Activated CD4-positive, alpha-beta T cell treated with anti-CD3 and anti-CD28 coated beads, Interleukin-2, amount 50 U/mL, for 48 hours (primary cell): ENCODE measurements at regions not wholly inside any gene's neighbourhood (a gene's known extent, or its start where the extent isn't known, plus 50 kb on each side); places are given as distances from the start of the nearest gene placed in this dataset.

Experiments
- DNase-seq, 2 experiments: peaks; one replicate each; pipeline ENCODE4 v3.0.0-alpha.2; 2020

DNA sequence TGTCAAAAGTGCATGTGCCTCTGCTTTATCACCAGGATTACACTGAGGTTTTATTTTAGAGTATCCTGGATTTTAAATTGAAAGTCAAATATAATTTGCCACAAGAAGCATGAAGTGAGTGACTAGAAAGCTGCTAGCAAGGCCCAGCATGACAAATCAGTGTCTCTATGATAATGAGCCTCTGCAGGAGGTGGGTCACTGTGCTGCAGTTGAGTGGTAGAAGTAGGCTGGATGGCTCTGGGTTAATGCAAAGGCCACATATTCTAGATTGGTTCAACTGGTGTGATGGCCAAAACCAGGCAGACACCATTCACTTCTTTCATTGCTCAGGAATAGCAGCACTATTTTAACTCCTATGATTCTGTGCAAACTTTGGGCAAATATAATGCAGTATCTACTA lies 491.5 kb downstream of the OLFM4 start:
- no peak for DNase-seq

DNA sequence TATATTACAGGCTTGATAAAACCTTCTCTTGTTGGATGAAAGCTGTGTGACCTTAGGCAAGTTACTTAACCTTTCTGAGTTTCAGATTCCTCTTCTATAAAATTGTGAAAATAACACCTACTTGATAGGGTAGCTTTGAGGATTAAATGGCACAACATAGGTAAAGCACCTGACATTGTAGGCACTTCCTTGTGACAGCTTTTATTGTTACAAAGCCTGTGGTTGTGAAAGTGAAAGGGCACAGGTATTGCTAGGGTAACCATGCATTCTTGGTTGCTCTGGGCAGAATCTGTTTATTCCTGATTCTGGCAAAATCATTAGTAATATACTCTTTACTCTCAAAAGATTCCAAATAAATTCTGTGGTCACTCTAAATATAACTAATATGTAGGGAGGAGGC lies 493.4 kb downstream of the OLFM4 start:
- no peak for DNase-seq

DNA sequence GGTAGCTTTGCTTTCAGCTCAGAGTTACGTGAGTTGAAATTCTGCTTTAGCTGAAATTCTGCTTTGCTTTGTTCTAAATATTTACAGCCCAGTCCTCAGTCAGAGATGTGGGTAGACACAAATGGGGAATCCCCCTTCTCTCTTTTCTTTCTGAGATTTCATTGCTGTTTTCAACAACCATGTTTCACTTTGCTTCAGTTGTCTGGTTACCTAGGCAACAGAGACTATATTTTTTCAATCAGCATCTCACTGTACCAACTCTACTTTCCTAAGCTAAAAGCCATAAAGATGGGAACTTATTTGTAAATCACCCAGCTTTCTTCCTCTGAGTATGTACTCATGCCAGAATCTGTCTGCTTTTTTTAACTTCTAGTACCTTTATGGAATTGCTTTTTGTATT lies 509.0 kb downstream of the OLFM4 start:
- DNase-seq = no peak

DNA sequence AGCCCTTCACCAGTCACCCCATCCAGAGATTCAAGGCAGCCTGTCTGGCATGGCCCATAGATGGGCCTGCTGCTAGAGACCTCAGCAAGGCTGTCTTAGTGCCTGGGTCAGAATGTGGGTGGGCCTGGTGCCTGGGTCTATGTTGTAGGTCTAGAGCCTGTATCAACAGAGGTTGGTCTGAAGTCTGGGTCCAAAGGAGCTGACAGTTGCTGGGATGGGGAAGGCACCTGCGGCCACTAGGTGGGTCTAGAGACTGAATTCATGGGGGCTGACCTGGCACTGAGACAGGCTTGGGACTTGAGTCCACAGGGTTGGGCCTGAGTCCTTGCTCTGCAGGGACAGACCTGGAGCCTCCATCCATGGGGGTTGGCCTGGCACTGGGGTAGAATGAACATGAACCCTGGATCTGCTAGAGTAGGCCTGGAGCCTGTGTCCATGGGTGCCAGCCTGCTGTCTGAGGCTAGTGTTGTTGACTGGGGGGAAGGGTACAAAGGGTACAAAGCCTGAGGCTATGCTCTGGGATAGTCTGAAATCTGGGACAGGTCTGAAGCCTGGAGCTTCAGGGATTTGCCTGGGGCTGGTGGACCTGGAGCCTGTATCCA lies 516.8 kb downstream of the OLFM4 start:
- DNase-seq = no peak

GRCh38 chr13:53560556-53560955 lies 531.9 kb downstream of the OLFM4 start:
- DNase-seq = no peak

DNA sequence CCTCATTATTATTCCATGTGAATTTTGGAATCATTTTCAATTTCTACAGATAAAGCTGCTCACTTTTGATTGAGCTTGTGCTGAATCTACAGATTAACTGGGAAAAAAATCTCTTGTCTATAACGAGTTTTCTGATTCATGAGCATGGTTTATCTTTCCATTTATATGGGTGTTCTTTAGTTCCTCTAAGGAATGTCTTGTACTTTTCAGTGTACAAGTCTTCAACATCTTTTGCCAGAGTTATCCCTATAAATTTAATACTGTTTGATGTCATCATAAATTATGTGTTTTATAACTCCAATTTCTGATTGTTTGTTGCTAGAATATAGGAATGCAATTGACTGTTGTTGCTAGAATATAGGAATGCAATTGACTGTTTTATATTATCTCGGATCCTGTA lies 533.8 kb downstream of the OLFM4 start:
- no peak for DNase-seq

DNA sequence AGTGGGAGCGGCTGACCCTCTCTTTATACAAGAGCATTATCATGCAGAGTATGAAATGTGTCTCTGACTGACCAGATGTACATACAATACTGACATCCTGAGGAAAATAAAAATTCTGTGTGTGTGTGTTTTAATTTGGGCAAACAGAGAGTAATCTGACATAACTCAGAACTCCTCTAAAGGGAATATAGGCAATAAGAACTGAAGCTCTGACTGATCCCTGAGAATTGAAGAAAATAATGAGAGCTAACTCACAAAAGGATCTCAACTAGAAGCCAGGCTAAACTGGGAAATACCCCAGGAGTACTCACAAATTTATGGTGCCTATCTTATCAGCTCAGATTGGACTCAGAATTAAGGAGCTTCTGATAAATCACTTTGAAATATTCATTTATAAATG lies 539.9 kb downstream of the OLFM4 start:
- DNase-seq = no peak

- no peak for DNase-seq
These were observed 540.8 kb downstream of the OLFM4 start for GRCh38 chr13:53569453-53569852.

GRCh38 chr13:53601113-53601512 lies 572.5 kb downstream of the OLFM4 start:
- no peak for DNase-seq

DNA sequence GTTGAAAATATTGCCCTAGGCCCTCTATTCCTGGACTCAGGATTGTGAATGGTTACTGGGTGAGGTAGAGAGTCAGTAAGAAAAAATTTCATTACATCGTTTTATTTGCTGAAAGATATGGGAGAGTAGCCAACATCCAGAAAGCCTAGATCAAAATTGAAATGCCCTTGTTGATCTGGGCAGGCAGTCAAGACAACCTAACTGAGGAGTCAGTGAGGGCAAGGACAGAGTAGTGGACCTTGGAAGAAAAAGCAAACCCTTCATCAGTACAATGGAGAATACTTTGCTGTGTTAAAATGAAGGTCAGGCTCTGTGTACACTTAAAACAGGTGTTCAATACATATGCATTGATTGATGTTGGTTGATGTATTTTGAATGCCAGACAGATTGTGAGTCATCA lies 576.7 kb downstream of the OLFM4 start:
- DNase-seq = no peak

- no peak for DNase-seq
These were observed 583.6 kb downstream of the OLFM4 start for GRCh38 chr13:53612200-53612599.

DNA sequence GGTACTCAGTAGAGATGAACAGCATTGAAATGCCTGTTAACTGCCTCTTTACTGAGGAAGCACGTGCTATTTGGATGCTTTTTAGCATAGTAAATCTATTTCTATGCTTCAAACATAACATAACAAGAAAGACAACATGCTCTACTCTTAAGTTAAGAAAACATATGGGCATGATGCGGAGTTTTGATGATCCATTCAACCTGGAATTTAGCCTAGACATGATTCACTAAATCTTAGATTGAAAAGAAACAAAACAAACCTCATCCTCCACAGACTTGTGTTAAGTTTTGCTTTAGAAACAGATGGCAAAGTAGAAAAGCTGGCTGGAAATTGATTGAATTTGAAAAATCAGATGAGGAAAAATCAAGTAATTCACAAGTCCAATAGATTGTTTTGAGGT lies 593.8 kb downstream of the OLFM4 start:
- no peak for DNase-seq

GRCh38 chr13:53623146-53623545 lies 594.5 kb downstream of the OLFM4 start:
- DNase-seq = no peak

- DNase-seq = no peak
These were observed 602.9 kb downstream of the OLFM4 start for GRCh38 chr13:53631511-53631910.

DNA sequence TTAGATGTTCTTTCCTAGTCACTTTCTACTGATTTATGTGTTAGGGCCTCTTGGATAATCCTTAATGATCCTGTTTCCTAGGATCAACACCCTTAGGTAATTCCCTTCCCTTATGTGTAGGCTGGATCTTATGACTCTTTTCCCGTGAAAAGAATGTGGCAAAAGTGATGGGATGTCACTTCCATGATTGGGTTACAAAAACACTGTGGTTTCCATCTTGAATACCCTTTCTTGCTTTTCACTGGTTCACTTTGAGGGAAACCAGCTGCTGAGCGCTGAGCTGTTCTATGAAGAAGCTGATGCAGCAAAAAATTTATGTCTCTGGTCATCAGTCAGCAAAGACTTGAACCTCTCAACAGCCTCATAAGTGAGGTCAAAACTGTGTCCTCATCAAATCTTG lies 609.4 kb downstream of the OLFM4 start:
- no peak for DNase-seq

- no peak for DNase-seq
These were observed 613.7 kb downstream of the OLFM4 start for GRCh38 chr13:53642306-53642705.

DNA sequence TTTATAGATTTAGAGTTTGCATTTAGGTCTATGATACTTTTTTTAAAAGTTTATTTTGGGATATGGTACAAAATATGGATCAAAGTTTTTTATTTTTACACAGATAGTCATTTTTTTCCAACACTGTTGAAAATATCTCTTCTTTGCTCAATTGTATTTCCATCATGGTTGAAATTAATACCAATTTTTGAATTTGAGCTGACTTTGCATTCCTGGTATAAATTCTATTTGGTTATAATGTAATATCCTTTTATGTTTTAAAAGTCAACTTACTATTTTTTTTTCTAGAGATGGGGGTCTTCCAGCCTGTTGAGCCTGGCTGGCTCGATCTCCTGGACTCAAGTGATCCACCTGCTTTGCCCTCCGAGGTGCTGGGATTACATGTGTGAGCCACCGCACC lies 620.1 kb downstream of the OLFM4 start:
- no peak for DNase-seq

DNA sequence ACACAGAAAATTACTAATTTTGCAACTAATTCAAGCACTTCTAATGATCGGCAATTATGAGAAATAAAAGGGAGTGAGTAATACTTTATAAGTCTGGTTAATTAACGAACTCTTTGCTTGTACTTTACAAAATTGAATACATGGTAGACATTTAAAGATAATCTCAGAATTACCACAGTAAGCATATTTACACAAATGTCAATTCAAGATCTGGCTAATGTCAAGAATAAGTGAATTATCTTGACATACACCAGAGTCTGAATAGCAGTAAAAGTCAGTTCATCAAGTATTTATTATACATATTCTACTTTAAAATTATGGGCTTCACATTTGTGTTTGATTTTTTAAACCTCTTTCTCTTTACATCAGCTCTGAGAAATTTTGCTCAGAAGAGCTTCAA lies 643.4 kb downstream of the OLFM4 start:
- DNase-seq = no peak

GRCh38 chr13:53683146-53683545 lies 654.5 kb downstream of the OLFM4 start:
- no peak for DNase-seq

- DNase-seq = no peak
These were observed 655.0 kb downstream of the OLFM4 start for GRCh38 chr13:53683608-53684007.

GRCh38 chr13:53691417-53691816 lies 662.8 kb downstream of the OLFM4 start:
- DNase-seq = no peak

- no peak for DNase-seq
These were observed 666.4 kb downstream of the OLFM4 start for GRCh38 chr13:53694814-53695532.

- no peak for DNase-seq
These were observed 674.9 kb downstream of the OLFM4 start for GRCh38 chr13:53703371-53704080.

DNA sequence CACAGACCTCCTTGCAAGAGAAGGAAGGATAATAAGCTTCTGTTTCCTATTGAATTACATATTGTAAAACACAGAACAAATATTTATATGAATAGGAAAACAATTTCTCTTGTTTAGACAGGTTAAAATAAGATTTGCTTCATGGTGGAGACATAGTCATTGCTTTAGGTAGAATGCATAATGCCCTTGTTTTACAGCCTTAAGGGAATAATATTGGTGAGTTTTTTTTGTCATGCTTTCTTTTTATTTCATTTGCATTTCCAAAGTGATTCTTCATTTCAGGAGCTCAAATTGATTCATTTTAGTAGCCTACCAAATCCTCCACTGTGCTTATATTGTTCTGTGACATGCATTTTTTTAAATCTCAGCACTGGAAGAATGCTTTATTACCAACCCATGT lies 690.7 kb downstream of the OLFM4 start:
- DNase-seq = no peak
